DND-41 (cell line): ENCODE measurements at regions not wholly inside any gene's neighbourhood (a gene's known extent, or its start where the extent isn't known, plus 50 kb on each side); places are given as distances from the start of the nearest gene placed in this dataset.

Experiments used
- EZH2 ChIP-seq: IDR thresholded peaks from 3 replicates; pipeline ENCODE4 v1.6.1; 2012; ENCODE audit warnings: borderline replicate concordance, low read depth, mild to moderate bottlenecking, moderate library complexity, low read length, inconsistent platforms; ENCODE audit not compliant: severe bottlenecking
- TF ChIP-seq, protein P1 (sequence below): IDR thresholded peaks from 2 replicates; pipeline ENCODE4 v1.5.1; 2012; ENCODE audit warnings: borderline replicate concordance, low read length, moderate library complexity, mild to moderate bottlenecking; ENCODE audit not compliant: poor library complexity, severe bottlenecking; ENCODE audit errors: extremely low read depth

DNA sequence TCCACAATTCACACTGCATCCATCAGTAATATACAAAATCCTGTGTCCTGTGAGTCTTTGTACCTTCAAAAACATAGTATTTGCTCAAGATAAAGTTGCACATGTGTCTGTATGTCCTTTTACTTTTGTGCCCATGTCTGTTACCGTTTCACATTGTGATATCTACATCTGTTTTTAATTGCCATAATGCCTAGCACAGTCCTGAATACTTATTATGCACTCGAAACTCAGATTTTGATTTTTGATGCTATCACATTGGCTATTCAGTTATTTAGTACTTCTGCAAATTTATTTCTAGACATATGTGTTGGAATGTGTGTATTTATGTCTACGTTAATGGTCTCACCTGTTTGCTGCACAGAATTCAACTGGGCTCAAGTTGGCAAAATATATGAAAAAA lies 452.8 kb upstream of the ZEB2 start:
- TF ChIP-seq, protein P1, sequence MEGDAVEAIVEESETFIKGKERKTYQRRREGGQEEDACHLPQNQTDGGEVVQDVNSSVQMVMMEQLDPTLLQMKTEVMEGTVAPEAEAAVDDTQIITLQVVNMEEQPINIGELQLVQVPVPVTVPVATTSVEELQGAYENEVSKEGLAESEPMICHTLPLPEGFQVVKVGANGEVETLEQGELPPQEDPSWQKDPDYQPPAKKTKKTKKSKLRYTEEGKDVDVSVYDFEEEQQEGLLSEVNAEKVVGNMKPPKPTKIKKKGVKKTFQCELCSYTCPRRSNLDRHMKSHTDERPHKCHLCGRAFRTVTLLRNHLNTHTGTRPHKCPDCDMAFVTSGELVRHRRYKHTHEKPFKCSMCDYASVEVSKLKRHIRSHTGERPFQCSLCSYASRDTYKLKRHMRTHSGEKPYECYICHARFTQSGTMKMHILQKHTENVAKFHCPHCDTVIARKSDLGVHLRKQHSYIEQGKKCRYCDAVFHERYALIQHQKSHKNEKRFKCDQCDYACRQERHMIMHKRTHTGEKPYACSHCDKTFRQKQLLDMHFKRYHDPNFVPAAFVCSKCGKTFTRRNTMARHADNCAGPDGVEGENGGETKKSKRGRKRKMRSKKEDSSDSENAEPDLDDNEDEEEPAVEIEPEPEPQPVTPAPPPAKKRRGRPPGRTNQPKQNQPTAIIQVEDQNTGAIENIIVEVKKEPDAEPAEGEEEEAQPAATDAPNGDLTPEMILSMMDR: no peak
- no peak for TF ChIP-seq EZH2
